PC-3 (cell line): ENCODE measurements at regions not wholly inside any gene's neighbourhood (a gene's known extent, or its start where the extent isn't known, plus 50 kb on each side); places are given as distances from the start of the nearest gene placed in this dataset.

Experiments used
- ATAC-seq: fragments of 200-7000 bp; cut with Tn5 transposase; 2 replicates; pipeline ENCODE4 v1.9.1; 2020; ENCODE audit warnings: mild to moderate bottlenecking, moderate library complexity
- BruUV-seq: library from RNA; stranded (reverse); fragments of 400-500 nt; replicated peaks from 2 replicates; lab custom pipeline; 2021; lab: Mats Ljungman, UMichigan
- CTCF ChIA-PET: fragments of 300-600 bp; sonication (Branson Sonifier 250); formaldehyde crosslinking; loops from one replicate; lab custom pipeline; 2022; ENCODE audit warnings: antibody characterized with exemption; lab: Charles Lee
- POLR2A ChIA-PET: fragments of 300-600 bp; sonication (Branson Sonifier 250); formaldehyde crosslinking; loops from one replicate; lab custom pipeline; 2022; ENCODE audit warnings: antibody characterized with exemption; ENCODE audit not compliant: unreplicated experiment; lab: Charles Lee
- DNase-seq: peaks from one replicate; pipeline ENCODE4 v3.0.0-alpha.2; 2015
- H2AFZ ChIP-seq: fragments of 300-600 bp; sonication (generic); 2 replicates; pipeline ENCODE4 v1.6.0; 2016; ENCODE audit warnings: antibody characterized with exemption, low read length
- H3F3A ChIP-seq: fragments of 300-600 bp; sonication (generic); one replicate; pipeline ENCODE4 v1.6.0; 2017; ENCODE audit warnings: antibody characterized with exemption, low read length, control low read depth, mild to moderate bottlenecking; ENCODE audit not compliant: unreplicated experiment
- H3K27ac ChIP-seq: fragments of 300-600 bp; sonication (generic); 2 replicates; pipeline ENCODE4 v1.5.1; 2016; ENCODE audit warnings: mild to moderate bottlenecking, low read length
- H3K27me3 ChIP-seq: fragments of 300-600 bp; sonication (generic); 2 replicates; pipeline ENCODE4 v1.6.1; 2016; ENCODE audit warnings: low read length, mixed read lengths
- H3K36me3 ChIP-seq: fragments of 300-600 bp; sonication (generic); 2 replicates; pipeline ENCODE4 v1.6.1; 2016; ENCODE audit warnings: low read depth, mixed run types, low read length, mixed read lengths
- H3K4me1 ChIP-seq: fragments of 300-600 bp; sonication (generic); 2 replicates; pipeline ENCODE4 v1.5.1; 2016; ENCODE audit warnings: low read length; ENCODE audit not compliant: insufficient read depth
- H3K4me2 ChIP-seq: fragments of 300-600 bp; sonication (generic); 2 replicates; pipeline ENCODE4 v1.6.0; 2016; ENCODE audit warnings: low read length
- H3K4me3 ChIP-seq: fragments of 300-600 bp; sonication (generic); 2 replicates; pipeline ENCODE4 v1.5.1; 2016; ENCODE audit warnings: mild to moderate bottlenecking, low read length, mixed read lengths
- H3K79me2 ChIP-seq: fragments of 300-600 bp; sonication (generic); 2 replicates; pipeline ENCODE4 v1.6.1; 2017; ENCODE audit warnings: low read length, mixed read lengths
- H3K9ac ChIP-seq: fragments of 300-600 bp; sonication (generic); 2 replicates; pipeline ENCODE4 v1.6.0; 2016; ENCODE audit warnings: mild to moderate bottlenecking, low read length
- H3K9me2 ChIP-seq: fragments of 300-600 bp; sonication (generic); replicated peaks from 2 replicates; pipeline ENCODE4 v1.6.1; 2016; ENCODE audit warnings: mixed run types, low read length, mixed read lengths
- H3K9me3 ChIP-seq: fragments of 300-600 bp; sonication (generic); 2 replicates; pipeline ENCODE4 v1.6.1; 2016; ENCODE audit warnings: low read length, mixed read lengths
- H4K20me1 ChIP-seq: fragments of 300-600 bp; sonication (generic); 2 replicates; pipeline ENCODE4 v1.6.1; 2016; ENCODE audit warnings: low read length, mixed read lengths
- EZH2 ChIP-seq: fragments of 300-600 bp; sonication (generic); IDR thresholded peaks from one replicate; pipeline ENCODE4 v1.6.1; 2017; ENCODE audit warnings: antibody characterized with exemption, mild to moderate bottlenecking, low read length; ENCODE audit not compliant: unreplicated experiment
- EZH2phosphoT487 ChIP-seq: fragments of 300-600 bp; sonication (generic); IDR thresholded peaks from 2 replicates; pipeline ENCODE4 v1.6.1; 2018; ENCODE audit warnings: mild to moderate bottlenecking, antibody characterized with exemption, low read length, borderline replicate concordance
- intact Hi-C: fragments of 100-400 bp; cut with micrococcal nuclease; formaldehyde crosslinking; loops from 2 replicates; pipeline ENCODE4 v1.9.0; 2023
- TF ChIP-seq, protein P1 (sequence below): fragments of 300-600 bp; sonication (generic); conservative IDR thresholded peaks from 2 replicates; pipeline ENCODE4 v1.5.1; 2017; ENCODE audit warnings: antibody characterized with exemption, low read depth, mild to moderate bottlenecking, low read length

DNA sequence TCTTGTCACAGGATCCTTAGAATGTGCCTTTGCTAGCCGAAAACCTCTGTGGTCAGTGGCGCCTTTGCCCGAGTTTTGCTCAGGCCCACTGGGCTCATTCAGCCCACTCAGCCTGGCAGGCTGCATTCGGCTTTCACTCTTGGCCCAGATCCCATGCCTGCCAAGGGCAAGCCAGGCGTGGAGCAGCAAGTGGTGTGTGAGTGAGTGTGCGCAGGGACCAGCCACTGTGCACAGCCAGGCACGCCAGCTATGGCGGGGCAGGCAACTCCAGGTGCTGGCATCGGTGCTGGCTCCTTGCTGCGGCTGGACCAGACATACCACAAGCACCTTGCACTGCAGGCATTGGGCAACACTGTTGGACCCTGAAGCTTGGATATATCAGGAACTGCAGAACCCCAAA is 1145.1 kb upstream of the NCAM2 start:
- H3K9me2 ChIP-seq, result no peaks in the 10 kb centered on the region
- no peaks in the 10 kb centered on the region for H3K27me3 ChIP-seq
- no peaks in the 10 kb centered on the region for H3K36me3 ChIP-seq
- H3F3A ChIP-seq, result no peaks in the 10 kb centered on the region
- ChIA-PET POLR2A (no interaction called here), CTCF (no interaction called here)
- H3K79me2 ChIP-seq, result no peaks in the 10 kb centered on the region
- intact Hi-C loops, result no loop called here
- H3K4me2 ChIP-seq, result no peak overlapping the region
- BruUV-seq, result no TSS peak
- H3K27ac ChIP-seq, result no peak overlapping the region
- ATAC-seq (no peak), DNase-seq (no peak)
- TF ChIP-seq EZH2phosphoT487, result no peak
- TF ChIP-seq, protein P1, sequence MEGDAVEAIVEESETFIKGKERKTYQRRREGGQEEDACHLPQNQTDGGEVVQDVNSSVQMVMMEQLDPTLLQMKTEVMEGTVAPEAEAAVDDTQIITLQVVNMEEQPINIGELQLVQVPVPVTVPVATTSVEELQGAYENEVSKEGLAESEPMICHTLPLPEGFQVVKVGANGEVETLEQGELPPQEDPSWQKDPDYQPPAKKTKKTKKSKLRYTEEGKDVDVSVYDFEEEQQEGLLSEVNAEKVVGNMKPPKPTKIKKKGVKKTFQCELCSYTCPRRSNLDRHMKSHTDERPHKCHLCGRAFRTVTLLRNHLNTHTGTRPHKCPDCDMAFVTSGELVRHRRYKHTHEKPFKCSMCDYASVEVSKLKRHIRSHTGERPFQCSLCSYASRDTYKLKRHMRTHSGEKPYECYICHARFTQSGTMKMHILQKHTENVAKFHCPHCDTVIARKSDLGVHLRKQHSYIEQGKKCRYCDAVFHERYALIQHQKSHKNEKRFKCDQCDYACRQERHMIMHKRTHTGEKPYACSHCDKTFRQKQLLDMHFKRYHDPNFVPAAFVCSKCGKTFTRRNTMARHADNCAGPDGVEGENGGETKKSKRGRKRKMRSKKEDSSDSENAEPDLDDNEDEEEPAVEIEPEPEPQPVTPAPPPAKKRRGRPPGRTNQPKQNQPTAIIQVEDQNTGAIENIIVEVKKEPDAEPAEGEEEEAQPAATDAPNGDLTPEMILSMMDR, result no peak
- no peak for TF ChIP-seq EZH2
- no peak overlapping the region for H3K4me3 ChIP-seq
- H4K20me1 ChIP-seq, result no peaks in the 10 kb centered on the region
- no peaks in the 10 kb centered on the region for H3K4me1 ChIP-seq
- H3K9me3 ChIP-seq, result peaks cover 4% of the 10 kb centered on the region; the same call in 1 of the 2 replicates
- no peak overlapping the region for H3K9ac ChIP-seq
- H2AFZ ChIP-seq, result no peak overlapping the region

GRCh38 chr21:19853709-19854575 is 1144.3 kb upstream of the NCAM2 start:
- peaks cover 4% of the 10 kb centered on the region; the same call in 1 of the 2 replicates for H3K9me3 ChIP-seq
- no peaks in the 10 kb centered on the region for H3K9me2 ChIP-seq
- no peaks in the 10 kb centered on the region for H4K20me1 ChIP-seq
- no TSS peak for BruUV-seq
- DNase-seq (no peak), ATAC-seq (no peak)
- intact Hi-C loops, result no loop called here
- H3K79me2 ChIP-seq, result no peaks in the 10 kb centered on the region
- no peak overlapping the region for H3K27ac ChIP-seq
- TF ChIP-seq, protein P1, result no peak
- TF ChIP-seq EZH2, result no peak
- no peak for TF ChIP-seq EZH2phosphoT487
- no peak overlapping the region for H3K4me3 ChIP-seq
- no peaks in the 10 kb centered on the region for H3F3A ChIP-seq
- no peak overlapping the region for H2AFZ ChIP-seq
- no peaks in the 10 kb centered on the region for H3K36me3 ChIP-seq
- ChIA-PET POLR2A (no interaction called here), CTCF (no interaction called here)
- no peaks in the 10 kb centered on the region for H3K4me1 ChIP-seq
- H3K4me2 ChIP-seq, result no peak overlapping the region
- H3K27me3 ChIP-seq, result no peaks in the 10 kb centered on the region
- no peak overlapping the region for H3K9ac ChIP-seq

DNA sequence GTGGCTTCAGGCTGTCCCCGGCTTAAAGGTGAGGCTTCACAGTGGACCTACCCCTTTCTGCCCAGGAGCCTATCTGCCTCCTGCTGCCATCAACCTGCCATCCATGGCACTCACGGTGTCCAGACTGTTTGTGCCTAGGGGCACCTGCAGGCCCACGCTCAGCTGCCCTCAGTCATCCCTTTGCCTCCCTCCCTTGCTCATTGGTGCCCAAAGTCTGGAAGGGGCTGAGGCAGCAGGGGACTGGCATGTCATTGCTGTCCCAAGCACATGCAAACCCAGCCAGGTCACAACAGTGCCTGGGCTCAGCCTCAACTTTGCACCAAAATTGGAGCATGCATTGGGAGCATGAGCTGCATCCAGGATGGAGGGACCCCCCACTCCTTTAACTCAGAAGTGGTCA is 1142.7 kb upstream of the NCAM2 start:
- Histone ChIP-seq H3K36me3 (no peaks in the 10 kb centered on the region), H2AFZ (no peak overlapping the region), H3K4me1 (no peaks in the 10 kb centered on the region), H3F3A (no peaks in the 10 kb centered on the region), H3K4me3 (no peak overlapping the region), H3K9me3 (peaks cover 4% of the 10 kb centered on the region; the same call in 1 of the 2 replicates), H3K79me2 (no peaks in the 10 kb centered on the region), H3K4me2 (no peak overlapping the region), H3K27me3 (no peaks in the 10 kb centered on the region), H4K20me1 (no peaks in the 10 kb centered on the region), H3K9me2 (no peaks in the 10 kb centered on the region), H3K9ac (no peak overlapping the region), H3K27ac (no peak overlapping the region)
- DNase-seq, result no peak
- BruUV-seq, result no TSS peak
- POLR2A ChIA-PET, result no interaction called here
- CTCF ChIA-PET, result no interaction called here
- ATAC-seq, result no peak
- intact Hi-C loops, result no loop called here
- TF ChIP-seq, protein P1, result no peak
